Hepatocyte (in vitro differentiated cells): ENCODE measurements at regions not wholly inside any gene's neighbourhood (a gene's known extent, or its start where the extent isn't known, plus 50 kb on each side); places are given as distances from the start of the nearest gene placed in this dataset.
"Not testable (repeated sequence)": the region's sequence is repeated elsewhere in the genome, so short reads cannot be mapped to it uniquely, and the experiment has no call there.

ENCODE experiments used
- DNase-seq: peaks from one replicate; pipeline ENCODE4 v3.0.0-alpha.2; 2016; ENCODE audit warnings: low spot score
- H2AFZ ChIP-seq: fragments of 200-600 bp; sonication (generic); 2 replicates; pipeline ENCODE4 v1.6.0; 2016; ENCODE audit warnings: antibody characterized with exemption, mild to moderate bottlenecking
- H3K27ac ChIP-seq: fragments of 200-600 bp; sonication (generic); 2 replicates; pipeline ENCODE4 v1.5.1; 2016; ENCODE audit warnings: mild to moderate bottlenecking
- H3K27me3 ChIP-seq: fragments of 200-600 bp; sonication (generic); 2 replicates; pipeline ENCODE4 v1.6.1; 2016
- H3K36me3 ChIP-seq: fragments of 200-600 bp; sonication (generic); replicated peaks from 2 replicates; pipeline ENCODE4 v1.5.1; 2016; ENCODE audit warnings: low read depth; ENCODE audit not compliant: insufficient read depth
- H3K4me1 ChIP-seq: fragments of 200-600 bp; sonication (generic); 2 replicates; pipeline ENCODE4 v1.5.1; 2016; ENCODE audit warnings: mild to moderate bottlenecking, moderate library complexity; ENCODE audit not compliant: insufficient read depth
- H3K4me2 ChIP-seq: fragments of 200-600 bp; sonication (generic); 2 replicates; pipeline ENCODE4 v1.6.0; 2016
- H3K4me3 ChIP-seq: fragments of 200-600 bp; sonication (generic); 2 replicates; pipeline ENCODE4 v1.5.1; 2016; ENCODE audit warnings: mild to moderate bottlenecking
- H3K79me2 ChIP-seq: fragments of 200-600 bp; sonication (generic); 2 replicates; pipeline ENCODE4 v1.6.0; 2017; ENCODE audit warnings: mild to moderate bottlenecking
- H3K9me2 ChIP-seq: fragments of 200-600 bp; sonication (generic); replicated peaks from 2 replicates; pipeline ENCODE4 v1.6.0; 2017; ENCODE audit warnings: mild to moderate bottlenecking; ENCODE audit not compliant: insufficient read depth
- H3K9me3 ChIP-seq: fragments of 200-600 bp; sonication (generic); 2 replicates; pipeline ENCODE4 v1.5.1; 2016; ENCODE audit warnings: low read depth, mild to moderate bottlenecking
- H4K20me1 ChIP-seq: fragments of 200-600 bp; sonication (generic); 2 replicates; pipeline ENCODE4 v1.6.0; 2016; ENCODE audit warnings: mild to moderate bottlenecking; ENCODE audit not compliant: insufficient read depth, poor library complexity, severe bottlenecking
- CTCF ChIP-seq: fragments of 200-600 bp; sonication (generic); IDR thresholded peaks from 2 replicates; pipeline ENCODE4 v1.5.1; 2016; ENCODE audit warnings: antibody characterized with exemption, mild to moderate bottlenecking; ENCODE audit not compliant: poor library complexity
- EZH2 ChIP-seq: fragments of 200-600 bp; sonication (generic); IDR thresholded peaks from 2 replicates; pipeline ENCODE4 v1.6.1; 2016; ENCODE audit warnings: antibody characterized with exemption, mild to moderate bottlenecking, borderline replicate concordance
- EZH2phosphoT487 ChIP-seq: fragments of 200-600 bp; sonication (generic); IDR thresholded peaks from one replicate; pipeline ENCODE4 v1.6.1; 2018; ENCODE audit warnings: antibody characterized with exemption, mild to moderate bottlenecking, low read depth, moderate library complexity; ENCODE audit not compliant: unreplicated experiment, severe bottlenecking
- WGBS: methylation state at CpG from one replicate; pipeline ENCODE4 v1.1.6; 2016; ENCODE audit warnings: low lambda C conversion rate; ENCODE audit errors: missing lambda C conversion rate; 5-methylcytosine and 5-hydroxymethylcytosine counted together

- H3K4me1 ChIP-seq, H4K20me1 ChIP-seq, H3K79me2 ChIP-seq, H3K36me3 ChIP-seq, H3K27me3 ChIP-seq, H3K9me2 ChIP-seq, H3K27ac ChIP-seq, H3K4me3 ChIP-seq, H3K9me3 ChIP-seq: not testable (repeated sequence)
- peak overlapping the region; percentile 32 for H2AFZ ChIP-seq
- H3K4me2 ChIP-seq, result peak overlapping the region; percentile 54
- 45% methylated on average over 5 of the region's 5 CpGs for WGBS
- DNase-seq, result peak; percentile 70
Measured at GRCh38 chr4:74505355-74505978, 60.5 kb downstream of the AREG start.

DNA sequence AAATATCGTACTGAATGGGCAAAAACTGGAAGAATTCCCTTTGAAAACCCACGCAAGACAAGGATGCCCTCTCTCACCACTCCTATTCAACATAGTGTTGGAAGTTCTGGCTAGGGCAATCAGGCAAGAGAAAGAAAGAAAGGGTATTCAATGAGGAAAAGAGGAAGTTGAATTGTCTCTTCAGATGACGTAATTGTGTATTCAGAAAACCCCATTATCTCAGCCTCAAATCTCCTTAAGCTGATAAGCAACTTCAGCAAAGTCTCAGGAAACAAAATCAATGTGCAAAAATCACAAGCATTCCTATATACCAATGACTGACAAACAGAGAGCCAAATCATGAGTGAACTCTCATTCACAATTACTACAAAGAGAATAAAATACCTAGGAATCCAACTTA lies 64.4 kb downstream of the AREG start:
- H2AFZ ChIP-seq, H3K27me3 ChIP-seq, H3K79me2 ChIP-seq, H3K36me3 ChIP-seq, H3K9me2 ChIP-seq, H3K9me3 ChIP-seq, DNase-seq, H3K27ac ChIP-seq, H4K20me1 ChIP-seq, H3K4me3 ChIP-seq, H3K4me2 ChIP-seq, H3K4me1 ChIP-seq: not testable (repeated sequence)
- WGBS, result 68% methylated on average over 3 of the region's 3 CpGs

DNA sequence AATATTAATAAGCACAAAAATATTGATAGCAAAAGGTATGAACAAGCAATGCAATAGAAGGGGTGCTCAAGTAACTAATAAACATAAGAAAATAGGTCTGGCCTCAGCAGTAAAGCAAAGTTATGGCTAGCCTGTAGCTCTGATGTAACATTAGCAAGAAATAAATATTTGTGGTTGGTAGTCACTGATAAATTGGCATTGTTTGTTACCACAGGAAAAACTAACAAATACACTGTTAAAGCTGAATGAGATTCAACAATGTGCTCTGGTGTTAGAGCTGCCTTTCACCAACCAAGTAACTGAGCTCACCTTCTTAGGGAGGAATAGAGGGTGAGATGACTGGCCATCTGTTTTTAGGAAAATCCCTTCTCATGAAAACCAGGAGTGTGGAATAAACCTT lies 71.4 kb downstream of the AREG start:
- H3K9me2 ChIP-seq, result no peaks in the 10 kb centered on the region
- no peak overlapping the region for H2AFZ ChIP-seq
- H4K20me1 ChIP-seq, result no peaks in the 10 kb centered on the region
- H3K36me3 ChIP-seq, result no peaks in the 10 kb centered on the region
- no peak overlapping the region for H3K4me3 ChIP-seq
- no peaks in the 10 kb centered on the region for H3K4me1 ChIP-seq
- no peak for DNase-seq
- no peak for TF ChIP-seq CTCF
- H3K9me3 ChIP-seq, result no peaks in the 10 kb centered on the region
- no peak overlapping the region for H3K27ac ChIP-seq
- H3K79me2 ChIP-seq, result no peaks in the 10 kb centered on the region
- no peak overlapping the region for H3K4me2 ChIP-seq
- H3K27me3 ChIP-seq, result no peaks in the 10 kb centered on the region

DNA sequence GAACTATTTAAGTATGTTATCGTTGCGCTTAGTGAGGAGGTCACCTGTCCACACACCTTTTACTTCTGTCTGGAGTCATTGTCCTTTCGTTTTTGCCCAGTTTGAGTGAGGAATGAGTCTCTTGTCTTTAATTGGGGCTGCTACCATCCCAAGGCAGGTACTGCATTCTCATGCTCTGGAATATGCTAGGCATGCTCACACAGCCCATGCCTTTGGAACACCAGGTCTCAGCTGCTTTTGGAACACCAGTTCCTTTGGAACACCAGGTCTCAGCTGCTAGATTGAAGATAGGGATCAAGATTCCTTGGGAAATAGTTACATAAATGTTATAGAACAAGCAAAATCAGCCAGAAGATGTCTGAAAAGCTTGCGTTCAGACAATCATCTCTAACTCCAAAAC lies 73.1 kb downstream of the AREG start:
- H3K9me3 ChIP-seq, result no peaks in the 10 kb centered on the region
- no peak for DNase-seq
- no peaks in the 10 kb centered on the region for H3K36me3 ChIP-seq
- H3K4me2 ChIP-seq, result no peak overlapping the region
- H3K9me2 ChIP-seq, result no peaks in the 10 kb centered on the region
- H2AFZ ChIP-seq, result no peak overlapping the region
- H3K4me3 ChIP-seq, result no peak overlapping the region
- H3K27ac ChIP-seq, result no peak overlapping the region
- TF ChIP-seq CTCF (no peak), EZH2phosphoT487 (no peak), EZH2 (no peak)
- no peaks in the 10 kb centered on the region for H3K79me2 ChIP-seq
- no peaks in the 10 kb centered on the region for H3K4me1 ChIP-seq
- 96% methylated on average over 4 of the region's 4 CpGs for WGBS
- no peaks in the 10 kb centered on the region for H4K20me1 ChIP-seq
- H3K27me3 ChIP-seq, result no peaks in the 10 kb centered on the region
